WTC11 (cell line): ENCODE measurements at regions not wholly inside any gene's neighbourhood (a gene's known extent, or its start where the extent isn't known, plus 50 kb on each side); places are given as distances from the start of the nearest gene placed in this dataset.
A peak's percentile ranks its signal among the peaks of the same experiment; 100 is the strongest.
"Not testable (repeated sequence)": the region's sequence is repeated elsewhere in the genome, so short reads cannot be mapped to it uniquely, and the experiment has no call there.

Experiments
- ATAC-seq: fragments of 200-7000 bp; cut with Tn5 transposase; 2 replicates; pipeline ENCODE4 v1.10.0; 2021; ENCODE audit warnings: mild to moderate bottlenecking, moderate library complexity
- CTCF ChIA-PET: fragments of 300-600 bp; sonication (Branson Sonifier 250); formaldehyde crosslinking; loops from one replicate; lab custom pipeline; 2021; ENCODE audit warnings: antibody characterized with exemption; lab: Charles Lee
- POLR2A ChIA-PET: fragments of 350-600 bp; sonication (Branson Sonifier 250); formaldehyde crosslinking; loops from one replicate; lab custom pipeline; 2021; ENCODE audit warnings: antibody characterized with exemption; lab: Charles Lee
- DNase-seq: peaks from one replicate; pipeline ENCODE4 v3.0.0; 2021; ENCODE audit warnings: low spot score
- H3K27ac Mint-ChIP-seq: 2 replicates; pipeline ENCODE4 v1.8.0; 2021; ENCODE audit warnings: mixed read lengths
- H3K27me3 Mint-ChIP-seq: 2 replicates; pipeline ENCODE4 v1.8.0; 2021; ENCODE audit warnings: low read depth, mild to moderate bottlenecking, moderate library complexity, mixed read lengths
- H3K36me3 Mint-ChIP-seq: 2 replicates; pipeline ENCODE4 v1.8.0; 2021; ENCODE audit warnings: mixed read lengths
- H3K4me1 Mint-ChIP-seq: 2 replicates; pipeline ENCODE4 v1.8.0; 2022; ENCODE audit warnings: mixed read lengths
- H3K4me3 Mint-ChIP-seq: 2 replicates; pipeline ENCODE4 v1.8.0; 2021; ENCODE audit warnings: mild to moderate bottlenecking, moderate library complexity, mixed read lengths
- H3K9me3 Mint-ChIP-seq: 2 replicates; pipeline ENCODE4 v1.8.0; 2021; ENCODE audit warnings: mixed read lengths
- ATF1 ChIP-seq: sonication (generic); formaldehyde crosslinking; IDR thresholded peaks from 2 replicates; pipeline ENCODE4 v1.8.1; 2023; ENCODE audit warnings: mild to moderate bottlenecking, moderate library complexity, missing genetic modification reagents
- E2F1 ChIP-seq: sonication (generic); formaldehyde crosslinking; IDR thresholded peaks from 2 replicates; pipeline ENCODE4 v1.8.0; 2022; ENCODE audit warnings: mild to moderate bottlenecking, missing genetic modification reagents
- ESRRA ChIP-seq: sonication (generic); formaldehyde crosslinking; IDR thresholded peaks from 2 replicates; pipeline ENCODE4 v1.8.1; 2022; ENCODE audit warnings: mild to moderate bottlenecking, missing genetic modification reagents, borderline replicate concordance
- ETV6 ChIP-seq: sonication (generic); formaldehyde crosslinking; IDR thresholded peaks from 2 replicates; pipeline ENCODE4 v1.8.1; 2022; ENCODE audit warnings: mild to moderate bottlenecking, missing genetic modification reagents
- FOXP1 ChIP-seq: sonication (generic); formaldehyde crosslinking; IDR thresholded peaks from 2 replicates; pipeline ENCODE4 v1.8.0; 2022; ENCODE audit warnings: missing genetic modification reagents, mild to moderate bottlenecking, moderate library complexity, borderline replicate concordance
- MAX ChIP-seq: sonication (generic); formaldehyde crosslinking; IDR thresholded peaks from 2 replicates; pipeline ENCODE4 v1.8.0; 2022; ENCODE audit warnings: mild to moderate bottlenecking, missing genetic modification reagents
- NR1H2 ChIP-seq: sonication (generic); formaldehyde crosslinking; IDR thresholded peaks from 2 replicates; pipeline ENCODE4 v1.9.0; 2021; ENCODE audit warnings: mild to moderate bottlenecking, moderate library complexity, missing genetic modification reagents
- PRRX2 ChIP-seq: fragments of 250-450 bp; sonication (Bioruptor Pico); IDR thresholded peaks from 2 replicates; pipeline ENCODE4 v1.8.0; 2021; ENCODE audit warnings: mild to moderate bottlenecking
- USF2 ChIP-seq: sonication (generic); formaldehyde crosslinking; IDR thresholded peaks from 2 replicates; pipeline ENCODE4 v1.8.1; 2023; ENCODE audit warnings: mild to moderate bottlenecking, missing genetic modification reagents, moderate library complexity
- ZNF121 ChIP-seq: sonication (generic); formaldehyde crosslinking; IDR thresholded peaks from 2 replicates; pipeline ENCODE4 v1.8.0; 2023; ENCODE audit warnings: missing genetic modification reagents
- TF ChIP-seq, protein P1 (sequence below): sonication (generic); formaldehyde crosslinking; IDR thresholded peaks from 2 replicates; pipeline ENCODE4 v1.8.0; 2022; ENCODE audit warnings: mild to moderate bottlenecking, missing genetic modification reagents
- TF ChIP-seq, protein P2 (sequence below): sonication (generic); formaldehyde crosslinking; IDR thresholded peaks from 2 replicates; pipeline ENCODE4 v1.8.1; 2022; ENCODE audit warnings: missing genetic modification reagents, borderline replicate concordance
- TF ChIP-seq, protein P3 (sequence below): sonication (generic); formaldehyde crosslinking; IDR thresholded peaks from 2 replicates; pipeline ENCODE4 v1.8.1; 2023; ENCODE audit warnings: mild to moderate bottlenecking, missing genetic modification reagents, moderate library complexity

- TF ChIP-seq ESRRA (no peak), NR1H2 (CRISPR knock-in tag) (no peak)
These were observed 60.3 kb upstream of the LYZL1 start (continued) for GRCh38 chr10:29228562-29228961.

DNA sequence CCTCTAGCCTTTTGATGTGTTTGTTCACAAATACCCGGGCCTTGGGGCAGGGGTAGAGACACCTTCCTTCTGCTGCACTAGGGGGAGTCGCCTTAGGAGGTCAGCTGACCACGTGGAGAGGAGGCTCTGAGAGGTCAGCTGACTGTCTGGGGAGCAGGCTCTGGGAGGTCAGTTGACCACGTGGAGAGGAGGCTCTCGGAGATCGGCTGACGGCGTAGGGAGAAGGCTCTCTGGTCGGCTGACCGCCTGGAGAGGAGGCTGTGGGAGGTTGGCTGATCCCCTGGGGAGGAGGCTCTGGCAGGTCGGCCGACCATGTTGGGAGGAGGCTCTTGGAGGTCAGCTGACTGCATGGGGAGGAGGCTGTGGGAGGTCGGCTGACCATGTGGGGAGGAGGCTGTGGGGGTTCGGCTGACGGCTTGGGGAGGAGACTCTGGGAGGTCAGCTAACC, 59.6 kb upstream of the LYZL1 start:
- Mint-ChIP-seq H3K27me3 (peaks cover 2% of the 10 kb centered on the region; the same call in 1 of the 2 replicates), H3K36me3 (no peaks in the 10 kb centered on the region; the same call in 1 of the 2 replicates), H3K9me3 (0 out of 2 replicates have a peak, but pooled peaks cover 3% of the 10 kb centered on the region), H3K4me1 (peaks cover 22% of the 10 kb centered on the region), H3K4me3 (no peak overlapping the region), H3K27ac (no peak overlapping the region)
- ChIA-PET CTCF (interaction anchor here (0.6 kb wide), 1 partner anchor 71 kb away, joined by 6 read pairs; no protein-coding TSS in a partner anchor), POLR2A (interaction anchor here (0.6 kb wide), 1 partner anchor 922 kb away, joined by 4 read pairs; no protein-coding TSS in a partner anchor)
- peak; percentile 18; the same call in 1 of the 2 replicates for TF ChIP-seq ETV6
- TF ChIP-seq, protein P1, sequence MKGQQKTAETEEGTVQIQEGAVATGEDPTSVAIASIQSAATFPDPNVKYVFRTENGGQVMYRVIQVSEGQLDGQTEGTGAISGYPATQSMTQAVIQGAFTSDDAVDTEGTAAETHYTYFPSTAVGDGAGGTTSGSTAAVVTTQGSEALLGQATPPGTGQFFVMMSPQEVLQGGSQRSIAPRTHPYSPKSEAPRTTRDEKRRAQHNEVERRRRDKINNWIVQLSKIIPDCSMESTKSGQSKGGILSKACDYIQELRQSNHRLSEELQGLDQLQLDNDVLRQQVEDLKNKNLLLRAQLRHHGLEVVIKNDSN (CRISPR knock-in tag), result peak; percentile 75
- TF ChIP-seq ATF1 (CRISPR knock-in tag), result no peak
- TF ChIP-seq, protein P2, sequence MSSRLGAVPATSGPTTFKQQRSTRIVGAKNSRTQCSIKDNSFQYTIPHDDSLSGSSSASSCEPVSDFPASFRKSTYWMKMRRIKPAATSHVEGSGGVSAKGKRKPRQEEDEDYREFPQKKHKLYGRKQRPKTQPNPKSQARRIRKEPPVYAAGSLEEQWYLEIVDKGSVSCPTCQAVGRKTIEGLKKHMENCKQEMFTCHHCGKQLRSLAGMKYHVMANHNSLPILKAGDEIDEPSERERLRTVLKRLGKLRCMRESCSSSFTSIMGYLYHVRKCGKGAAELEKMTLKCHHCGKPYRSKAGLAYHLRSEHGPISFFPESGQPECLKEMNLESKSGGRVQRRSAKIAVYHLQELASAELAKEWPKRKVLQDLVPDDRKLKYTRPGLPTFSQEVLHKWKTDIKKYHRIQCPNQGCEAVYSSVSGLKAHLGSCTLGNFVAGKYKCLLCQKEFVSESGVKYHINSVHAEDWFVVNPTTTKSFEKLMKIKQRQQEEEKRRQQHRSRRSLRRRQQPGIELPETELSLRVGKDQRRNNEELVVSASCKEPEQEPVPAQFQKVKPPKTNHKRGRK (CRISPR knock-in tag), result no peak
- TF ChIP-seq FOXP1 (CRISPR knock-in tag), result peak; percentile 54; the same call in 1 of the 2 replicates
- peak; percentile 85 for TF ChIP-seq USF2 (CRISPR knock-in tag)
- DNase-seq (no peak), ATAC-seq (no peak)

DNA sequence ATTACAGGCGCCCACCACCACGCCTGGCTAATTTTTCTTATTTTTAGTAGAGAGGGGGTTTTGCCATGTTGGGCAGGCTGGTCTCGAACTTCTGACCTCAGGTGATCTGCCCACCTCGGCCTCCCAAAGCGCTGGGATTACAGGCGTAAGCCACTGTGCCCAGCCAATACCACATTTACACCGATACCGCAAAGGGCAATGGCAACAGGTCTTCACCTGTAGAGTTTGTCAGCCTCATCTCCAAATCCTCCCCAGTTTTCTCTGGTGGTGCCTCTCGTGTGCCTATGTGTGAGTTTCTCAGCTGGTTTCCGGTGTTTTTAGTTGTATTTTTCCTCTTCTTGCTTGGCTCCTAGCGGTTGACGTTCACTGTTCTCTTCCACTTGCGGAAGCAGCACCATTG, 52.0 kb upstream of the LYZL1 start:
- H3K9me3 Mint-ChIP-seq, H3K36me3 Mint-ChIP-seq, POLR2A ChIA-PET, H3K27me3 Mint-ChIP-seq, CTCF ChIA-PET, DNase-seq, ATAC-seq, H3K27ac Mint-ChIP-seq, H3K4me3 Mint-ChIP-seq, H3K4me1 Mint-ChIP-seq: not testable (repeated sequence)

- Mint-ChIP-seq H3K4me1 (peaks cover 2% of the 10 kb centered on the region; the same call in 1 of the 2 replicates), H3K4me3 (no peak overlapping the region), H3K27me3 (no peaks in the 10 kb centered on the region), H3K9me3 (peaks cover 3% of the 10 kb centered on the region), H3K27ac (no peak overlapping the region), H3K36me3 (no peaks in the 10 kb centered on the region)
- ATAC-seq (no peak), DNase-seq (no peak)
- ChIA-PET CTCF (no interaction called here), POLR2A (no interaction called here)
- TF ChIP-seq ZNF121, result no peak
- TF ChIP-seq MAX (CRISPR knock-in tag), result no peak
- TF ChIP-seq, protein P3, sequence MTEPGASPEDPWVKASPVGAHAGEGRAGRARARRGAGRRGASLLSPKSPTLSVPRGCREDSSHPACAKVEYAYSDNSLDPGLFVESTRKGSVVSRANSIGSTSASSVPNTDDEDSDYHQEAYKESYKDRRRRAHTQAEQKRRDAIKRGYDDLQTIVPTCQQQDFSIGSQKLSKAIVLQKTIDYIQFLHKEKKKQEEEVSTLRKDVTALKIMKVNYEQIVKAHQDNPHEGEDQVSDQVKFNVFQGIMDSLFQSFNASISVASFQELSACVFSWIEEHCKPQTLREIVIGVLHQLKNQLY (CRISPR knock-in tag), result no peak
These were observed 51.1 kb upstream of the LYZL1 start for GRCh38 chr10:29237786-29238185.

DNA sequence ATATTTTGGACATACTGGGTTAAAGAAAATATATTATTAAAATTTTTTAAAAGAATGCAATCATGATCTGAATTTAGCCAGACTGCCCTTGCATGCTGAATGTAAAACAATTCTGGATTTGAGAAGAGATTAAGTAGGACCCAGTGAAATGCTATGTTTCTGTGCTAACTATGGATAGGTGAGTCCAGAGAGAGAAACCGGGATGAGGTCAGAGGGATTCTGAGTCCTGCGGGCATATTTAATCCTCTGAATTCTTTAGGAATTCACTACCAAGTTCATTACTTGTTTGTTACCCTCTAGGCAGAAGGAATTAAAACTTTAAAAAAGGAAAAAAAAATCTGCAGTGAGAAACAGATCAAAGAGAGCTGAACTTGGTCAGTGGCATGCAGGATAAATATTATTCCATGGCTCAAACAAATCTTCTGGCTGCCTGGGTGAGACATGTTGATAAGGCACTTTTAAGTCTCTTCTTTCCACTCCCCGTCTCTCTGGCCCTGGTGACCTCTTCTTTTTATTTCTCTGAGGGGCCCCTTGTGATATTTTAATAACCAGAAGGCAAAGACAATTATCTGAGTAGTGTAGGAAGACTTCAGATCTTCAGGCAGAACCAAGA, 50.2 kb upstream of the LYZL1 start:
- no peak for ATAC-seq
- no peaks in the 10 kb centered on the region for H3K27me3 Mint-ChIP-seq

More for the DNA sequence above, 50.2 kb upstream of the LYZL1 start:
- no peaks in the 10 kb centered on the region for H3K36me3 Mint-ChIP-seq
- TF ChIP-seq PRRX2 (CRISPR knock-in tag) (no peak), E2F1 (CRISPR knock-in tag) (no peak)
- ChIA-PET CTCF (interaction anchor here (1.5 to 2.4 kb wide), 2 partner anchors 64 to 66 kb away, joined by 5 to 6 read pairs; no protein-coding TSS in a partner anchor), POLR2A (no interaction called here)
- no peak for DNase-seq
- H3K27ac Mint-ChIP-seq, result no peak overlapping the region
- H3K9me3 Mint-ChIP-seq, result peaks cover 3% of the 10 kb centered on the region
- H3K4me1 Mint-ChIP-seq, result peaks cover 2% of the 10 kb centered on the region; the same call in 1 of the 2 replicates
- no peak overlapping the region for H3K4me3 Mint-ChIP-seq
